Suprapubic skin (tissue), 4 donors: ENCODE measurements at regions not wholly inside any gene's neighbourhood (a gene's known extent, or its start where the extent isn't known, plus 50 kb on each side); places are given as distances from the start of the nearest gene placed in this dataset.

Experiments
- CTCF ChIP-seq, 2 donors: fragments of 200-600 bp in 1 of 2; fragments of 450-650 bp in 1 of 2; sonication (generic) in 1 of 2; IDR thresholded peaks; one replicate each; pipeline ENCODE4 v1.5.1; 2016 to 2019; ENCODE audit warnings: antibody characterized with exemption in 2 of 2, mild to moderate bottlenecking in 1 of 2, moderate library complexity in 1 of 2
- EP300 ChIP-seq: sonication (generic); formaldehyde crosslinking; IDR thresholded peaks from one replicate; pipeline ENCODE4 v1.6.1; 2017; ENCODE audit warnings: antibody characterized with exemption
- POLR2A ChIP-seq, 2 donors: fragments of 450-650 bp; IDR thresholded peaks; one replicate each; pipeline ENCODE4 v1.6.1; 2017; ENCODE audit warnings: antibody characterized with exemption in 2 of 2, mild to moderate bottlenecking in 2 of 2, moderate library complexity in 2 of 2
- POLR2AphosphoS5 ChIP-seq, 3 donors: sonication (generic); formaldehyde crosslinking; IDR thresholded peaks; one replicate each; pipeline ENCODE4 v1.6.1; 2017; ENCODE audit warnings: antibody characterized with exemption in 3 of 3

- TF ChIP-seq CTCF (IDR thresholded peaks at IDR 0.05) (no peak), POLR2A (IDR thresholded peaks at IDR 0.05) (no peak), EP300 (no peak), POLR2AphosphoS5 (IDR thresholded peaks at IDR 0.05) (no peak)
These were observed 156.5 kb upstream of the USP15 start for GRCh38 chr12:62103748-62104147.
